Thymus (tissue), 11 donors: ENCODE measurements at regions not wholly inside any gene's neighbourhood (a gene's known extent, or its start where the extent isn't known, plus 50 kb on each side); places are given as distances from the start of the nearest gene placed in this dataset.

Experiments used
- DNase-seq, 9 donors: peaks; one replicate each; pipeline ENCODE4 v3.0.0-alpha.2; 2013; ENCODE audit warnings: low spot score in 9 of 9, low read depth in 6 of 9, missing footprints in 1 of 9
- H3K27ac ChIP-seq, 2 donors: one replicate each; pipeline ENCODE4 v1.5.1; 2013; ENCODE audit warnings: control low read depth in 1 of 2, low read depth in 1 of 2, low read length in 1 of 2, mild to moderate bottlenecking in 1 of 2, moderate library complexity in 1 of 2
- H3K27me3 ChIP-seq, 2 donors: one replicate each; pipeline ENCODE4 v1.5.1; 2013; ENCODE audit warnings: low read length in 1 of 2; ENCODE audit not compliant: control insufficient read depth in 2 of 2, insufficient read depth in 1 of 2
- H3K36me3 ChIP-seq, 2 donors: one replicate each; pipeline ENCODE4 v1.5.1; 2013; ENCODE audit warnings: low read length in 1 of 2, mild to moderate bottlenecking in 1 of 2, moderate library complexity in 1 of 2; ENCODE audit not compliant: control insufficient read depth in 2 of 2, insufficient read depth in 2 of 2
- H3K4me1 ChIP-seq, 2 donors: one replicate each; pipeline ENCODE4 v1.5.1; 2013; ENCODE audit warnings: low read length in 2 of 2; ENCODE audit not compliant: control insufficient read depth in 2 of 2, insufficient read depth in 2 of 2
- H3K4me3 ChIP-seq, 2 donors: one replicate each; pipeline ENCODE4 v1.5.1; 2013; ENCODE audit warnings: low read length in 2 of 2, control low read depth in 1 of 2, mild to moderate bottlenecking in 1 of 2
- H3K9me3 ChIP-seq, 2 donors: one replicate each; pipeline ENCODE4 v1.5.1; 2013; ENCODE audit warnings: low read length in 1 of 2, mild to moderate bottlenecking in 1 of 2; ENCODE audit not compliant: control insufficient read depth in 2 of 2, insufficient read depth in 1 of 2
- WGBS: extraction: QIAGEN DNeasy Blood & Tissue Kit; methylation state at CpG from one replicate; pipeline ENCODE4 v1.1.7; 2013; 5-methylcytosine and 5-hydroxymethylcytosine counted together
- donor health status: healthy.

GRCh38 chr2:176826356-176826755 is 386.2 kb upstream of the HNRNPA3 start:
- DNase-seq: peak in 1 of 9 donors; percentile 47
- Histone ChIP-seq H3K9me3 (no peaks in the 10 kb centered on the region), H3K27me3 (no peaks in the 10 kb centered on the region), H3K36me3 (no peaks in the 10 kb centered on the region), H3K27ac (no peak overlapping the region), H3K4me1 (peaks cover 0 to 6% of the 10 kb centered on the region in 2 donors), H3K4me3 (no peak overlapping the region)
- 19% methylated on average over 2 of the region's 2 CpGs for WGBS

- Histone ChIP-seq H3K27me3 (no peaks in the 10 kb centered on the region), H3K4me3 (no peak overlapping the region)
- WGBS: 95% methylated on average over 9 of the region's 9 CpGs
Observed at GRCh38 chr2:176826984-176827668, 385.5 kb upstream of the HNRNPA3 start.

GRCh38 chr2:176830362-176830761 is 382.2 kb upstream of the HNRNPA3 start:
- 89% methylated on average over 3 of the region's 3 CpGs for WGBS

More at GRCh38 chr2:176826984-176827668, 385.5 kb upstream of the HNRNPA3 start:
- no peaks in the 10 kb centered on the region for H3K36me3 ChIP-seq
- peaks cover 0 to 6% of the 10 kb centered on the region in 2 donors for H3K4me1 ChIP-seq
- no peak overlapping the region for H3K27ac ChIP-seq
- no peaks in the 10 kb centered on the region for H3K9me3 ChIP-seq
- no peak for DNase-seq

GRCh38 chr2:176832086-176832485 is 380.5 kb upstream of the HNRNPA3 start:
- no peaks in the 10 kb centered on the region for H3K36me3 ChIP-seq
- H3K4me1 ChIP-seq: peaks cover 0 to 6% of the 10 kb centered on the region in 2 donors
- no peak for DNase-seq
- no peak overlapping the region for H3K27ac ChIP-seq
- WGBS: 96% methylated on average over 6 of the region's 6 CpGs
- no peaks in the 10 kb centered on the region for H3K27me3 ChIP-seq
- no peaks in the 10 kb centered on the region for H3K9me3 ChIP-seq
- no peak overlapping the region for H3K4me3 ChIP-seq

More at GRCh38 chr2:176830362-176830761, 382.2 kb upstream of the HNRNPA3 start:
- H3K36me3 ChIP-seq: no peaks in the 10 kb centered on the region
- no peaks in the 10 kb centered on the region for H3K9me3 ChIP-seq
- H3K4me1 ChIP-seq: peaks cover 0 to 6% of the 10 kb centered on the region in 2 donors
- H3K27ac ChIP-seq: no peak overlapping the region
- no peaks in the 10 kb centered on the region for H3K27me3 ChIP-seq
- no peak overlapping the region for H3K4me3 ChIP-seq
- DNase-seq: peak in 5 of 9 donors; percentile 30 to 66 (median 44)

GRCh38 chr2:176833671-176834070 is 378.9 kb upstream of the HNRNPA3 start:
- Histone ChIP-seq H3K9me3 (no peaks in the 10 kb centered on the region), H3K4me1 (peaks cover 0 to 3% of the 10 kb centered on the region in 2 donors), H3K36me3 (no peaks in the 10 kb centered on the region), H3K27me3 (no peaks in the 10 kb centered on the region), H3K27ac (no peak overlapping the region), H3K4me3 (no peak overlapping the region)
- no peak for DNase-seq

GRCh38 chr2:176834226-176834625 is 378.4 kb upstream of the HNRNPA3 start:
- DNase-seq: no peak
- Histone ChIP-seq H3K27me3 (no peaks in the 10 kb centered on the region), H3K4me3 (no peak overlapping the region), H3K36me3 (no peaks in the 10 kb centered on the region), H3K27ac (no peak overlapping the region), H3K9me3 (no peaks in the 10 kb centered on the region), H3K4me1 (peaks cover 0 to 3% of the 10 kb centered on the region in 2 donors)
- WGBS: 94% methylated on average over 3 of the region's 3 CpGs

- Histone ChIP-seq H3K27ac (no peak overlapping the region), H3K36me3 (no peaks in the 10 kb centered on the region), H3K4me1 (no peaks in the 10 kb centered on the region), H3K27me3 (no peaks in the 10 kb centered on the region), H3K9me3 (no peaks in the 10 kb centered on the region), H3K4me3 (no peak overlapping the region)
- DNase-seq: no peak
Observed at GRCh38 chr2:176843208-176843607, 369.4 kb upstream of the HNRNPA3 start.

GRCh38 chr2:176844461-176844860 is 368.1 kb upstream of the HNRNPA3 start:
- no peak for DNase-seq
- no peaks in the 10 kb centered on the region for H3K4me1 ChIP-seq
- H3K27me3 ChIP-seq: no peaks in the 10 kb centered on the region
- no peaks in the 10 kb centered on the region for H3K36me3 ChIP-seq
- H3K4me3 ChIP-seq: no peak overlapping the region
- H3K9me3 ChIP-seq: no peaks in the 10 kb centered on the region
- WGBS: 66% methylated on average over 1 of the region's 1 CpG
- no peak overlapping the region for H3K27ac ChIP-seq

- DNase-seq: no peak
- no peaks in the 10 kb centered on the region for H3K9me3 ChIP-seq
- no peaks in the 10 kb centered on the region for H3K4me1 ChIP-seq
- H3K4me3 ChIP-seq: no peak overlapping the region
- H3K36me3 ChIP-seq: no peaks in the 10 kb centered on the region
- 93% methylated on average over 2 of the region's 2 CpGs for WGBS
- H3K27me3 ChIP-seq: no peaks in the 10 kb centered on the region
- H3K27ac ChIP-seq: no peak overlapping the region
Observed at GRCh38 chr2:176845718-176846117, 366.9 kb upstream of the HNRNPA3 start.
